ENCODE measurements at regions not wholly inside any gene's neighbourhood (a gene's known extent, or its start where the extent isn't known, plus 50 kb on each side); places are given as distances from the start of the nearest gene placed in this dataset.

DNA sequence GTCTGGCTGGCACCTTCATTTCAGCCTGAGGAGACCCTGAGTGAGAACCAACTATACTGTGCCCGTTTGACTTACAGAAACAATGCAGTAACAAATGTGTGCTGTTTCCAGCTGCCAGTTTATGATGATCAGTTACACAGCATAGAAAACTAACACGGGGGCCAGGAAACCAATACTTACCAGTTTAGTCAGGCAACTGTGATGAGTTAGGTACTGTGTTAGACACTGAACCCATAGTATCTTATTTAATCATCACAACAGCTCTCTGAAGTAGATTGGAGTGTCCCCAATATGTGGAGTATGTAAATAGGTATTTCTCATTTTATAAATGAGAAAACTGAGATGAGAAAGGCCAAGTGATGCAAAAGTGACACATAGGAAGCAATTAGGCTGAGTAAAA lies 620.9 kb upstream of the KLF12 start:
- TF ChIP-seq CBFB (CRISPR knock-in tag; IDR thresholded peaks at IDR 0.05; ENCODE audit: low read depth) (no peak), CTCF (IDR thresholded peaks at IDR 0.05) (no peak), FOXP1 (CRISPR knock-in tag; IDR thresholded peaks at IDR 0.05; ENCODE audit: borderline replicate concordance) (no peak), ATF3 (CRISPR knock-in tag; conservative IDR thresholded peaks at IDR 0.05) (no peak)
- TF ChIP-seq, protein P1, sequence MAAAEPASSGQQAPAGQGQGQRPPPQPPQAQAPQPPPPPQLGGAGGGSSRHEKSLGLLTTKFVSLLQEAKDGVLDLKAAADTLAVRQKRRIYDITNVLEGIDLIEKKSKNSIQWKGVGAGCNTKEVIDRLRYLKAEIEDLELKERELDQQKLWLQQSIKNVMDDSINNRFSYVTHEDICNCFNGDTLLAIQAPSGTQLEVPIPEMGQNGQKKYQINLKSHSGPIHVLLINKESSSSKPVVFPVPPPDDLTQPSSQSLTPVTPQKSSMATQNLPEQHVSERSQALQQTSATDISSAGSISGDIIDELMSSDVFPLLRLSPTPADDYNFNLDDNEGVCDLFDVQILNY (CRISPR knock-in tag; IDR thresholded peaks at IDR 0.05) = no peak
- TF ChIP-seq, protein P2, sequence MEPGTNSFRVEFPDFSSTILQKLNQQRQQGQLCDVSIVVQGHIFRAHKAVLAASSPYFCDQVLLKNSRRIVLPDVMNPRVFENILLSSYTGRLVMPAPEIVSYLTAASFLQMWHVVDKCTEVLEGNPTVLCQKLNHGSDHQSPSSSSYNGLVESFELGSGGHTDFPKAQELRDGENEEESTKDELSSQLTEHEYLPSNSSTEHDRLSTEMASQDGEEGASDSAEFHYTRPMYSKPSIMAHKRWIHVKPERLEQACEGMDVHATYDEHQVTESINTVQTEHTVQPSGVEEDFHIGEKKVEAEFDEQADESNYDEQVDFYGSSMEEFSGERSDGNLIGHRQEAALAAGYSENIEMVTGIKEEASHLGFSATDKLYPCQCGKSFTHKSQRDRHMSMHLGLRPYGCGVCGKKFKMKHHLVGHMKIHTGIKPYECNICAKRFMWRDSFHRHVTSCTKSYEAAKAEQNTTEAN (CRISPR knock-in tag; IDR thresholded peaks at IDR 0.05) = no peak
- TF ChIP-seq, protein P3, sequence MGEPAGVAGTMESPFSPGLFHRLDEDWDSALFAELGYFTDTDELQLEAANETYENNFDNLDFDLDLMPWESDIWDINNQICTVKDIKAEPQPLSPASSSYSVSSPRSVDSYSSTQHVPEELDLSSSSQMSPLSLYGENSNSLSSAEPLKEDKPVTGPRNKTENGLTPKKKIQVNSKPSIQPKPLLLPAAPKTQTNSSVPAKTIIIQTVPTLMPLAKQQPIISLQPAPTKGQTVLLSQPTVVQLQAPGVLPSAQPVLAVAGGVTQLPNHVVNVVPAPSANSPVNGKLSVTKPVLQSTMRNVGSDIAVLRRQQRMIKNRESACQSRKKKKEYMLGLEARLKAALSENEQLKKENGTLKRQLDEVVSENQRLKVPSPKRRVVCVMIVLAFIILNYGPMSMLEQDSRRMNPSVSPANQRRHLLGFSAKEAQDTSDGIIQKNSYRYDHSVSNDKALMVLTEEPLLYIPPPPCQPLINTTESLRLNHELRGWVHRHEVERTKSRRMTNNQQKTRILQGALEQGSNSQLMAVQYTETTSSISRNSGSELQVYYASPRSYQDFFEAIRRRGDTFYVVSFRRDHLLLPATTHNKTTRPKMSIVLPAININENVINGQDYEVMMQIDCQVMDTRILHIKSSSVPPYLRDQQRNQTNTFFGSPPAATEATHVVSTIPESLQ (CRISPR knock-in tag; IDR thresholded peaks at IDR 0.05) = no peak

All from WTC11 (cell line).